Body of pancreas (tissue), 4 donors: ENCODE measurements at regions not wholly inside any gene's neighbourhood (a gene's known extent, or its start where the extent isn't known, plus 50 kb on each side); places are given as distances from the start of the nearest gene placed in this dataset.

Experiments
- CTCF ChIP-seq, 7 experiments: fragments of 450-650 bp in 4 of 7; fragments of 200-600 bp in 3 of 7; sonication (generic) in 3 of 7; IDR thresholded peaks; one replicate each; pipeline ENCODE4 v1.5.1; 2016 to 2019; ENCODE audit warnings: antibody characterized with exemption in 7 of 7
- POLR2A ChIP-seq, 3 donors: fragments of 450-650 bp; IDR thresholded peaks; one replicate each; pipeline ENCODE4 v1.6.1; 2016; ENCODE audit warnings: antibody characterized with exemption in 3 of 3, mild to moderate bottlenecking in 2 of 3

GRCh38 chr13:31663880-31664585, 75.3 kb upstream of the RXFP2 start:
- TF ChIP-seq CTCF (IDR thresholded peaks at IDR 0.05) (no peak), POLR2A (IDR thresholded peaks at IDR 0.05) (no peak)
